WERI-Rb-1 (cell line): ENCODE measurements at regions not wholly inside any gene's neighbourhood (a gene's known extent, or its start where the extent isn't known, plus 50 kb on each side); places are given as distances from the start of the nearest gene placed in this dataset.
"Not testable (repeated sequence)": the region's sequence is repeated elsewhere in the genome, so short reads cannot be mapped to it uniquely, and the experiment has no call there.

Source experiments
- DNase-seq: peaks from one replicate; pipeline ENCODE4 v3.0.0-alpha.2; 2020
- H3K27ac ChIP-seq: fragments of 250-450 bp; sonication (Bioruptor Pico); 2 replicates; pipeline ENCODE4 v1.5.1; 2020; ENCODE audit warnings: mild to moderate bottlenecking, moderate library complexity
- H3K27me3 ChIP-seq: fragments of 250-450 bp; sonication (Bioruptor Pico); 2 replicates; pipeline ENCODE4 v1.5.1; 2021; ENCODE audit warnings: mild to moderate bottlenecking, low read depth, moderate library complexity; ENCODE audit not compliant: insufficient read depth, severe bottlenecking
- H3K36me3 ChIP-seq: fragments of 250-450 bp; sonication (Bioruptor Pico); 2 replicates; pipeline ENCODE4 v1.5.1; 2020; ENCODE audit warnings: mild to moderate bottlenecking, moderate library complexity
- H3K4me3 ChIP-seq: 2 replicates; pipeline ENCODE4 v1.5.1; 2011; ENCODE audit warnings: low read depth, mild to moderate bottlenecking, control low read depth, low read length
- H3K9me3 ChIP-seq: fragments of 250-450 bp; sonication (Bioruptor Pico); 2 replicates; pipeline ENCODE4 v1.5.1; 2021; ENCODE audit warnings: mild to moderate bottlenecking, moderate library complexity; ENCODE audit not compliant: severe bottlenecking
- TF ChIP-seq, protein P1 (sequence below): IDR thresholded peaks from 2 replicates; pipeline ENCODE4 v1.5.1; 2011; ENCODE audit warnings: low read depth, mild to moderate bottlenecking, control low read depth, inconsistent platforms, low read length

DNA sequence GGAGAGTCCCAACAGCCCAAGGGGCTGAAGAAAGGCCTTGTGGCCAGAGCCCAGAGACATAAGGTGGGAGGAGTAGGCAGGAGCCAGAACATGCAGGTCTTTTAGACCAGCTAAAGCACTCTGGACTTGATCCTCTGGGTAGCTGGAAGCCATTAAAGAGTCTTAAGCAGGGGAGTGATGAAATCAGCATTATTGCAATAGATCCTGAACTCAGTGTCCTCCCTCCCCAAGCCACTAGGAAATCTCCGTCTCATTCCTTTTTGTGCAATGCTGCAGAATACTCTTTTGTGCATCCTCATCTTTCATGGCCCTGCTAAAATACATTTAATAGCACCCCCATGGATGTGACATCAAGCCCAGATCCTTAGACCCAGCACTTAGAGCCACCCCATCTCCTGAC, 58.6 kb upstream of the ZCCHC2 start:
- Histone ChIP-seq H3K4me3 (no peak overlapping the region), H3K27me3 (no peaks in the 10 kb centered on the region), H3K9me3 (peaks cover 3% of the 10 kb centered on the region), H3K36me3 (no peaks in the 10 kb centered on the region), H3K27ac (no peak overlapping the region)
- TF ChIP-seq, protein P1, sequence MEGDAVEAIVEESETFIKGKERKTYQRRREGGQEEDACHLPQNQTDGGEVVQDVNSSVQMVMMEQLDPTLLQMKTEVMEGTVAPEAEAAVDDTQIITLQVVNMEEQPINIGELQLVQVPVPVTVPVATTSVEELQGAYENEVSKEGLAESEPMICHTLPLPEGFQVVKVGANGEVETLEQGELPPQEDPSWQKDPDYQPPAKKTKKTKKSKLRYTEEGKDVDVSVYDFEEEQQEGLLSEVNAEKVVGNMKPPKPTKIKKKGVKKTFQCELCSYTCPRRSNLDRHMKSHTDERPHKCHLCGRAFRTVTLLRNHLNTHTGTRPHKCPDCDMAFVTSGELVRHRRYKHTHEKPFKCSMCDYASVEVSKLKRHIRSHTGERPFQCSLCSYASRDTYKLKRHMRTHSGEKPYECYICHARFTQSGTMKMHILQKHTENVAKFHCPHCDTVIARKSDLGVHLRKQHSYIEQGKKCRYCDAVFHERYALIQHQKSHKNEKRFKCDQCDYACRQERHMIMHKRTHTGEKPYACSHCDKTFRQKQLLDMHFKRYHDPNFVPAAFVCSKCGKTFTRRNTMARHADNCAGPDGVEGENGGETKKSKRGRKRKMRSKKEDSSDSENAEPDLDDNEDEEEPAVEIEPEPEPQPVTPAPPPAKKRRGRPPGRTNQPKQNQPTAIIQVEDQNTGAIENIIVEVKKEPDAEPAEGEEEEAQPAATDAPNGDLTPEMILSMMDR, result no peak
- no peak for DNase-seq

DNA sequence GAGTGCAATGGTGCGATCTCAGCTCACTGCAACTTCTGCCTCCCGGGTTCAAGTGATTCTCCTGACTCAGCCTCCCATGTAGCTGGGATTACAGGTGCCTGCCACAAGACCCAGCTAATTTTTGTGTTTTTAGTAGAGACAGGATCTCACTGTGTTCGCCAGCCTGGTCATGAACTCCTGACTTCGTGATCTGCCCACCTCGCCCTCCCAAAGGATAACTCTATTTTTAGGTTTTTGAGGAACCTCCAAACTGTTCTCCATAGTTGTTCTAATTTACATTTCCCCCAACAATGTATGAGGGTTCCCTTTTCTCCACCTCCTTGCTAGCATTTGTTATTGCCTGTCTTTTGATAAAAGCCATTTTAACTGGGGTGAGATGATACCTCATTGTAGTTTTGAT, 53.7 kb upstream of the ZCCHC2 start:
- H3K9me3 ChIP-seq, H3K27me3 ChIP-seq, H3K4me3 ChIP-seq, H3K27ac ChIP-seq, H3K36me3 ChIP-seq, DNase-seq: not testable (repeated sequence)
